ENCODE measurements at regions not wholly inside any gene's neighbourhood (a gene's known extent, or its start where the extent isn't known, plus 50 kb on each side); places are given as distances from the start of the nearest gene placed in this dataset.

- no peak for TF ChIP-seq POLR2A (IDR thresholded peaks at IDR 0.05)
- TF ChIP-seq CTCF (IDR thresholded peaks at IDR 0.05) = no peak
- TF ChIP-seq POLR2AphosphoS5 (IDR thresholded peaks at IDR 0.05) = no peak
Observed at GRCh38 chr20:60729135-60729900, 522.7 kb upstream of the CDH4 start.

All from stomach (tissue), 4 donors.